HG03378 (cell line): ENCODE measurements at regions not wholly inside any gene's neighbourhood (a gene's known extent, or its start where the extent isn't known, plus 50 kb on each side); places are given as distances from the start of the nearest gene placed in this dataset.

Experiments
- ATAC-seq: cut with Tn5 transposase; IDR thresholded peaks from one replicate; pipeline ENCODE4 v1.9.1; 2021; ENCODE audit warnings: mild to moderate bottlenecking, moderate library complexity; ENCODE audit not compliant: unreplicated experiment

- no peak for ATAC-seq
These were observed 200.5 kb upstream of the E2F8 start for GRCh38 chr11:19441288-19441687.

- no peak for ATAC-seq
These were observed 197.0 kb upstream of the E2F8 start for GRCh38 chr11:19437760-19438159.

GRCh38 chr11:19436932-19437331 lies 196.2 kb upstream of the E2F8 start:
- peak; percentile 49 for ATAC-seq

GRCh38 chr11:19435306-19435989 lies 194.7 kb upstream of the E2F8 start:
- ATAC-seq, result no peak

- no peak for ATAC-seq
These were observed 193.0 kb upstream of the E2F8 start for GRCh38 chr11:19433791-19434190.

GRCh38 chr11:19433367-19433766 lies 192.6 kb upstream of the E2F8 start:
- peak; percentile 57 for ATAC-seq

- peak; percentile 50 for ATAC-seq
These were observed 191.8 kb upstream of the E2F8 start for GRCh38 chr11:19432370-19433061.

GRCh38 chr11:19430754-19431398 lies 190.1 kb upstream of the E2F8 start:
- no peak for ATAC-seq

GRCh38 chr11:19430346-19430745 lies 189.6 kb upstream of the E2F8 start:
- no peak for ATAC-seq

GRCh38 chr11:19429108-19429760 lies 188.5 kb upstream of the E2F8 start:
- ATAC-seq, result no peak

GRCh38 chr11:19428206-19429002 lies 187.7 kb upstream of the E2F8 start:
- no peak for ATAC-seq

- no peak for ATAC-seq
These were observed 186.1 kb upstream of the E2F8 start for GRCh38 chr11:19426756-19427403.

GRCh38 chr11:19426011-19426755 lies 185.4 kb upstream of the E2F8 start:
- ATAC-seq, result no peak

GRCh38 chr11:19422276-19422675 lies 181.5 kb upstream of the E2F8 start:
- no peak for ATAC-seq

GRCh38 chr11:19420868-19421533 lies 180.3 kb upstream of the E2F8 start:
- ATAC-seq, result no peak

GRCh38 chr11:19419808-19420207 lies 179.1 kb upstream of the E2F8 start:
- ATAC-seq, result no peak

GRCh38 chr11:19419021-19419750 lies 178.4 kb upstream of the E2F8 start:
- ATAC-seq, result no peak

- no peak for ATAC-seq
These were observed 177.5 kb upstream of the E2F8 start for GRCh38 chr11:19418221-19418620.
